Mammary epithelial cell (primary cell): ENCODE measurements at regions not wholly inside any gene's neighbourhood (a gene's known extent, or its start where the extent isn't known, plus 50 kb on each side); places are given as distances from the start of the nearest gene placed in this dataset.

Experiments used
- CTCF ChIP-seq, 2 donors: IDR thresholded peaks in 1 of 2; conservative IDR thresholded peaks in 1 of 2; 2 replicates each; pipeline ENCODE4 v1.5.1; 2011 to 2012; ENCODE audit warnings: inconsistent platforms in 2 of 2, low read length in 2 of 2, mild to moderate bottlenecking in 2 of 2, control low read depth in 1 of 2, low read depth in 1 of 2; ENCODE audit not compliant: insufficient read depth in 1 of 2; ENCODE audit errors: extremely low read depth in 1 of 2
- EZH2 ChIP-seq: IDR thresholded peaks from 2 replicates; pipeline ENCODE4 v1.6.1; 2012; ENCODE audit warnings: low read length, inconsistent platforms, borderline replicate concordance

GRCh38 chr14:31926123-31926522 lies 151.0 kb upstream of the ARHGAP5 start:
- TF ChIP-seq CTCF (conservative IDR thresholded peaks at IDR 0.05 in 1 of 2, IDR thresholded peaks at IDR 0.05 in 1 of 2; ENCODE audit: extremely low read depth in 1 of 2, insufficient read depth in 1 of 2, low read depth in 1 of 2, low read length in 2 of 2): peak; percentile 40 to 60
- no peak for TF ChIP-seq EZH2
